CD4-positive, alpha-beta T cell treated with Interleukin-21 for 1 hour (primary cell): ENCODE measurements at regions not wholly inside any gene's neighbourhood (a gene's known extent, or its start where the extent isn't known, plus 50 kb on each side); places are given as distances from the start of the nearest gene placed in this dataset.

Experiments used
- DNase-seq: peaks from one replicate; pipeline ENCODE4 v3.0.0-alpha.2; 2020

DNA sequence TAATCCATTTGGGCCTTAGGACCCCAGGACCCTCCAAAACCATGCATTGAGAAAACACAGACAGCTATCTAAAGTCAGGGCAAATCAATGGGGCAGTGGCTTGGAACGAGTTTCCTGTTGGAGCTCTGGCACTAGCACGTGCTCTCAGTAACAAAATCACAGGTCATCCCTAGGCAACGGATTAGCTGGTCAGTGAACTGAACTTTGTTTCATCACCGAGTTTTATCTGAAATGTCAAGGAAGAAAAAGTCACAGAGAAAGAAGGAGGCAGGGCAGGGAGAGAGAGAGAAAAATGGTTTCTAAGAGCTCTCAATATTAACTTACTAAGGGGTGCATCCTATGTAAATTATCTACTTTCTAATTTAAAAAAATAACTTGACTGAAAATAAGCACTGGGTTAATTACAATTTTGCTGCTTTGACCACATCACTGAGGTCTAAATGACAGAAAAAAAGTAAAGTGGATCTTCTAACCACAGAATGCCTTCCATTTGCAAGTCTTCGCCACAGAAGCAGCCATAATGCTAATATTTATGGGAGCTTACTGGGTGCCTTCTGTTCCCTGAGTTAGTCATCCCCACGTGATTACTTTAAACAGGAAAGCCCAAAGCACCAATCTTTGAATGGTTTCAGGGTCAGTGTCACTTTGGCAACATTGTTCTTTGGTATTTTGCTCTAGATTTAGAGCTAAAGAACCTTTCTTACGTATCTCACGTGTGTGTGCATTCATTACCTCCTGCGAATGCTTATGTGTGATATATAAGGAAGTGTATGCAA lies 503.9 kb downstream of the RASEF start:
- DNase-seq, result no peak

DNA sequence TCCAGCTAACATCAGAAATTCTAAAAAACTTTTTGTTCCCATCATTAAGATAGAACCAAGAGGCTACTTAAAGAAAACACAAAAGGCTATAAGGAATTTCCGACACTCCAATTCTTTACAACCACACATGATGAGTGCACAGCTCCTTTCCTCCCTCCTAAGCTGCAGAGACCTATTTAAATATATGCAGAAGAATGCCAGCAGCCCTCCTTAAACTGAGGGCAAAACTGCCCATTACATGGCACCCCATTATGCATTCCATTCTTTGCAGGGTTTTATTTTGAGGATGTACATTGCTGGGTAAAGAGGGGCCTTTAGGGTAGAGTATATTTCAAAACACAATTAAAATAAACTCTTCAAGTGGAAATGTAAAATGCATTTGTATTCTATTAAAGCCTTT lies 502.9 kb downstream of the RASEF start:
- DNase-seq, result no peak

GRCh38 chr9:82560457-82560904 lies 502.5 kb downstream of the RASEF start:
- no peak for DNase-seq

DNA sequence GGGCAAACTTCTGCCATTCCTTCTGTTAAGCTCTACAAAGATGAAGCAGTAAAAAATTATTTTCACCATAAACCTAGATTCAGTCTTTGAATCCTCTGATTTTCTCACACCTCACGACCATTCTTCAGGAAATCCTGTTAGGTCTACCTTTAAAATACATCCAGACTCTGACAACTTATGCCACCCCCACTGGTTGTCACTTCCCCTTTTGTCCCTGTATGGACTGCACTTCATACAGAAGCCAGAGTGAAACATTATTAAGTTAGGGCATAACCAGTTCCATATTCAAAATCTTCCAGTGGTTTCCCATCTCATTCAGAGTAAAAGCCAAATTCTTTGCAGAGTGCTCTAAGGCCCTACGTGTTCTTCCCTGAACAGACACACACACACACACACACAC lies 499.8 kb downstream of the RASEF start:
- DNase-seq, result no peak

DNA sequence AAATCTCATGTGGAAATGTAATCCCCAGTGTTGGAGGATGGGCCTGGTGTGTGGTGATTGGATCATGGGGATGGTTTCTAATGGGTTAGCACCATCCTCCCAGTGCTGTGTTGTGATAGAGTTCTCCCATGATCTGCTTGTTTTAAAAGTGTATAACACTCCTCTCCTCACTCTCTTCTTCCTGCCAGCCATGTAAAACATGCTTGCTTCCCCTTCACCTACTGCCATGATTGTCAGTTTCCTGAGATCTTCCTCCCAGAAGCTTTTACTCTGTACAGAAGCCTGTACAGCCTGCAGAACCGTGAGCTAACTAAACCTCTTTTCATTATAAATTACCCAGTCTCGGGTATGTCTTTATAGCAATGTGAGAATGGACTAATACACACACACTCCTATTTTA lies 499.1 kb downstream of the RASEF start:
- no peak for DNase-seq

- no peak for DNase-seq
These were observed 497.6 kb downstream of the RASEF start for GRCh38 chr9:82565188-82565969.

DNA sequence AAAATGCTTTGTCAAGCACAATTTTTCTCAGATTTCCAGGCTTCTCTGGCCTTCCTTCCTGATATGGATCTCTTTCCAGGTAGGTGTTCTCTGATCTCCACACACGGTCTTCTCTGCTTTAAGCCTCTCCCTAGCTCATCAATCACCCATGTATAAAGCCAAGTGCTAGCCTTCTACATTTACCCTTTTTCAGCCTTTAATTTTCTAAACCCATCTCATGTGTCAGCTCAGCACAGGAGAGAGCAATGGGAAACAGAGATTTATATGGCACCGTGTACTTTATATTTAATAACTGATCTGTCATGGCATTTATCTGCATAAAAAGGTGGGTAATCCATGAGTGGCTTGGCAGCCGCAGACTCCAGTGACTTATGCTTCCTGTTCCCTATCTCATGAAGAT lies 495.0 kb downstream of the RASEF start:
- DNase-seq, result no peak

DNA sequence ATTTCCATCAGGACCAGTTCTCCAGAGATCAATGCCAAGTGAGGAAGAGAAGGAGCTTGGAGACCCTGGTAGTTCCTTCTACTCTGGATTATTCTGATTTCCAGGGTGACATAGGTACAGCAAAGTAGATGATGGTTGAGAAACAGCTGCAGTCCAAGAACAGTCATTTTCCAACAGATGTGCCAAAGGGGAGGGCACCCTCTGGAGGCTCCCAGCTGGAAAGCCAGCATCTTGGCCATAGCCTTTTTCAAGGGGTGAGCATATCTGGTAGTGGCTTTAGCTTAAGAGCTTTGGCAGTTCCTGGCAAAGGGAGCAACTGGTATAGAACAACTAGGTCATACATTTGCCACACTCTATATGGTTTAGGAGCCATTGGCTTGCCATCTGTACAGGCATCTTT lies 492.7 kb downstream of the RASEF start:
- no peak for DNase-seq

- DNase-seq, result no peak
These were observed 491.4 kb downstream of the RASEF start for GRCh38 chr9:82571540-82571939.

DNA sequence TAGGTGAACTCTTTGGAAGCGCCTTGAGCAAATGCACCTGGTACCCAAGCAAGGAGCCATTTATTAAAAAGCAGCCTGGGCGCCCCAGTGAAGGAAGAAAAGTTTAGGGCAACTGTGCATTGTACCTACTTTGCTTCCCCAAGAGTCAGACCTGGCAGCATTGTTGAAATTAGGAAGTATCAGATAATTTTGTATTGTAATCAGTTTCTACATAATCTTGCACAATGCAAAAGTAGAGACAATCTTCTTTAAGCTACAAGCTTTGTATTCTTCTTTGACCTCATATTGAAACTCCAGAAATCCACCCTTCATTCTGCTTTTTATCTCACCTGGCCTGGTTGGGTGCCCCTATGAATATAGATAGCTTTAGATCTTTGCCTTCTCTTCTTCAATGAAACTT lies 490.8 kb downstream of the RASEF start:
- DNase-seq, result no peak

DNA sequence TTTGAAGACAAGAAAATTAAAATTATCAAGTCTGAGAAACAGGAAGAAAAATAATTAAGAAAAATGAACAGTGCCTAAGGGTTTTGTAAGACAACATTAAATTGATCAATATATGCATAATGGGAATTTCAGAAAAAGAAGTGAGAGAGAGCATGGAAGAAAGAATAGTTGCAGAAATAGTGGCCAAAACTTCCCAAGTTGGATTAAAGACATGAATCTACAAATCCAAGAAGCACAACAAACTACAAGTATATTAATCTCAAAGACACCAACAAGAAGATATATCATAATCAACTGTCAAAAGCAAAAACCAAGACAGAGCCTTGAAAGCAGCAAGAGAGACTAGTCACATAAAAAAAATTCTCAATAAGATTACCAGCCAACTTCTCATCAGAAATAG lies 488.0 kb downstream of the RASEF start:
- DNase-seq, result no peak

DNA sequence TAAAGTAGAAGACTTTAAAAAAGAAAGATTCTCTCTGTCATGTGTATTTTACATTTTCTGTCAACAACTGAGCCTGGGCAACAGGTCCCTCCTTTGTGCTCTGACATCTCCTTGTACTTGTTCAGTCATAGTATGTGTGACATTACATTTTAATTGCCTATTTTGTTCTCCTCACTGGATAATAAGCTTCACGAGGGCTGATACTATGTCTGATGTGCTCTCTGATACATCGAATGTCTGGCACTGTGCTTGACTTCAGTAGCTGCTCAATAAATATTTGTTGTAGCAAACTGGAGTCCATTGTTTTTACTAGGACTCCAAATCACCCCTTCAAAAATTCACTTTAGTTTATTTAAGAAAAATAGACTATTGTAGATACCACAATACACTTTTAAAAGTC lies 482.0 kb downstream of the RASEF start:
- no peak for DNase-seq

DNA sequence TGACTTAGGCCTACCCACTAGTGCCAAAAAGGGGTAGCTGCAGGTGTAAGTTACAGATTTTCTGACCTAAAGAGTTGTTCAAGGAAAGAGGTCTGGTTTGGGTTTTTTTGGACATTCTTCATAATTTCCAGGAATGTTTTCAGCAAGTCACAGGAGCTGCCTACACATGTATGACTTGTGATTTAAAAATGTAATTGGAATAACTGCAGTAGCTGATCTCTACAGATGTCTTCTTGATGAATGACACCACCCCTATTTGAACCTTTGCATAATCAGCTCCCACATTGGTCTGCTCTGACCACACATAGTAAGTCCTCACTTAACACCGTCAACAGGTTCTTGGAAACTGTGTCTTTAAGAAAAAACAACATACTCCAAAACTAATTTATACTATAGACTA lies 481.4 kb downstream of the RASEF start:
- DNase-seq, result no peak

- DNase-seq, result no peak
These were observed 481.0 kb downstream of the RASEF start for GRCh38 chr9:82581935-82582334.

GRCh38 chr9:82582693-82583092 lies 480.2 kb downstream of the RASEF start:
- no peak for DNase-seq

DNA sequence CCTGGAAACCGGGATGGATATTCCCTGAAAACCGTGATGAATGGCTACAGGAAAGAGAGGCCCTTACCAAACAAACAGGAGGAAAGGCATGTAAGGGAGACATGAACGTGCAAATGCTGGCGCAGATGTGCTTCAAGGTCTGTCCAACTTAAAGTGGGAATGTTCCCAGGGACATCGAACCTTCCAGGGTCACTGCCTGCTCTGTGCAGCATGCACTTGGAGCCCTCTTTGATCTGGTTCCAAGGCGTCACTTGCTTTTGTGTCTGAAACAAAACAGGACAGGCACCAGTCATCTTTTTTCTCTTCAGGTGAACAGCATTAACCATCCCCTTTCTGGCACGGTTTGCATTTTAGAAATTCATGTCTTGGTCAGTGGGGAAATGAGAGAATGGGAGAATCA lies 479.4 kb downstream of the RASEF start:
- DNase-seq, result no peak

GRCh38 chr9:82584349-82584863 lies 478.5 kb downstream of the RASEF start:
- no peak for DNase-seq

DNA sequence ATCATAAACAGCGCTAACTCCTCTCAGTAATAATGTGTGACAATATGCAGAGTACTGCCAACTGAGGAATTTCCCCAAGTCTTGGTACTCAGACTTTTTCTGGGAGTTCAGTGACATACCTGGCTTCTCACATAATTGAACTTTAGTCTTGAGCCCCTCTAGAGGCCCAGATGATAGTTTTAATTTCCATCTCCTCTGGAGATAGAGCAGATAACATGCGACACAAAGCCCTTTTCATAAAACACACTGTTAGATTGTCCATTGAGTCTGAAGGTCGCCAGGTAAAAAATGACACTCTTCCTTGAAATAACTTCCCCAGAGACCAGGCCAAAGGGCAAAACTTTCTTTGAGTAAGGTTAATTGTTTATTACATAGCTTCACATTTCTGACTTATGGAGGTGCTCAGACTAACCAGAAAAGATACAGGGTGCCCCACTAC lies 476.0 kb downstream of the RASEF start:
- no peak for DNase-seq

DNA sequence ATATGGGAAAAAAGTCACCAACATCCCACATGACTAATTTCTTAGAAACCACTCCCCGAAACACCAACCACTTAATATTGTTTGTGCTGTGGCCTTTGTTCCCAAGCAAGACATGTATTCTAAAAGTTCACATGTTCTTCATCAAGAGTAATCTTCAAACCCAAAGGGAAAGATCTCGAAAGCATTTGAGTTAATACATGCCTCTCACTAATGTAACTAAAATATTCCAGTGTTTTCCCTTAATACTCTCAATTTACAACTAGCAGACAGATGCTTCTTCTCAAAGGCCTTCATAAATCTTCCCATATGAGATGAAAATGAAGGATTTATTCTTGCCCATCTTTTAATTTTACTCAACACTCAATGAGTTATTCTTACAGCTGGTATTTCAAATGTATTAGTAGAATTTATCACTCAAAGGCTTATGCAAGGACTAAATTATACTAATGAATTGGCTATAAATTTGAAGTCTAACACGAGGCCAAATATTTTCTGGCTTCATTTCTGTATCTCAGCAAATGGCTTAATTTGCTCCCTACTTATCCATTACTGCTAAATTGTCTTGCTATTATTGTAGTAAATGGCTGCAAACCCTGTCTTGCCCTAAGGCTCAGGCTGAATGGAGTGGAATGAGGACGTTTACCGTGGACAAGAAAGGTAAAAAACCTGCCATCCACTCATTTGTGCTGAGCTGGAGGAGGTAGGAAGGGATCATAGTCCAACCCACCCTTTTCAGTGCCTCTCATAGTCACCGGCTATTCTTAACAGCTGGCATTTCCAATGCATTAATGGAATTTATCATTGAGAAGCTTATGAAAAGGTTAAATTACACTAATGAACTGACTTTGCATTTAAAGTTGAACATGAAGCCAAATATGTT lies 474.4 kb downstream of the RASEF start:
- no peak for DNase-seq

DNA sequence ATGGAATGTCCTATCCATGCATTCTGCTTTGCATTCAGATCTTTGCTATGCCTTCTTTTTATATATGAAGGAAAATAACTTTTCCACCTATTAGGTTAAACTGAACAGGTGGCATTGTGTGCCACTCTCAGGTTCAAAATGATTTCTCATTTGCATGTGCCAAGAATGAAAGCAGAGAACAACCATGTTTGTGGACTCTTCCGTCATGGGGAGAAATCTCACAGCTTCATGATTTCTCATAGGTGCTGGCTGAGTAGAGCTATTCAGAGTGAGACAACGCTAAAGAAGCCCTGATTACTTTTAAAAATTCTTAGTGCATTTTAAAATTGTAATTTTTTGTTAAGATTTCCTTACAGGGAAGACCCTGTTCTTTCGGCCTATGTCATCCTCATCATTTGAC lies 472.1 kb downstream of the RASEF start:
- no peak for DNase-seq

DNA sequence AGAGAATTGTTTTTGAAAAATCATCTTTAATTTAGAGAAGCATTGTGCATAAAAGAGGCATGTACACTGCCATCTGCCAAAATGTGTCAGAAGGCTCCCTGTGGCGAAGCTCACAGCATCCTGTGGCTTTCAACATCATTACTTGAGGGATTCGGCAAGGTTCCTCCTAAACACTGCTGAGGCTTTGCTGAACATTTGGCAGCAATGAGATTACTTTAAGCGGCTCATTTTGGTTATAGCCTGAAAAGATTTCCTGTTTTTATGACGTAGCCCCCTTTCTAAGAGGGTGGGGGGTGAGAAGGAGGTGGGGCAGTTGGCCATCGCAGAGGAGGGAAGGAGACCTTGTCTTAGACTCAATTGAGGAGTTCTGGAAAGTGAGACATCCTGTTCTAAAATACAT lies 469.4 kb downstream of the RASEF start:
- no peak for DNase-seq

- DNase-seq, result no peak
These were observed 465.4 kb downstream of the RASEF start for GRCh38 chr9:82597241-82598203.
